DMS 273 treated with DMSO at 0.1 percent for 48 hours (cell line): ENCODE measurements at regions not wholly inside any gene's neighbourhood (a gene's known extent, or its start where the extent isn't known, plus 50 kb on each side); places are given as distances from the start of the nearest gene placed in this dataset.
A peak's percentile ranks its signal among the peaks of the same experiment; 100 is the strongest.

ENCODE experiments used
- DNase-seq: peaks from one replicate; lab custom pipeline; 2025; lab: John Stamatoyannopoulos, UW

DNA sequence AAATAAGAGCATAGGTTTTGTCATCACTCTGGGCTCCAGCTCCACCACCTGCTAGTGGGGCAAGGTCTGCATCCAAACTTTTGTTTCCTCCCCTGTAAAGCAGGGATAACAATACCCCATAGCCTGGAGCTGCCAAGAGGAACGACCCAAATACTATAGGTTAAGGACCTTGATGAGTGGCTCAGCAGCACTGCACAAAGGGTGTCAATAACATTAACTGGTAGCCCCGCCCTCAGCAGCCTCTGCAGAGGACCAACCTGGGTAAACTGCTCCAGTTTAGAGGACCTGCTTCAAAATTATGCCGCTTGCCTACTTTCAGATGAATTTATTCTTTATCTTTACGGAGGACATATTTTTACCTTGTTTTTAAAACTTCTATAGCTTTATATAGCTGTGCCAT lies 65.8 kb upstream of the RIOK3 start:
- DNase-seq = no peak

DNA sequence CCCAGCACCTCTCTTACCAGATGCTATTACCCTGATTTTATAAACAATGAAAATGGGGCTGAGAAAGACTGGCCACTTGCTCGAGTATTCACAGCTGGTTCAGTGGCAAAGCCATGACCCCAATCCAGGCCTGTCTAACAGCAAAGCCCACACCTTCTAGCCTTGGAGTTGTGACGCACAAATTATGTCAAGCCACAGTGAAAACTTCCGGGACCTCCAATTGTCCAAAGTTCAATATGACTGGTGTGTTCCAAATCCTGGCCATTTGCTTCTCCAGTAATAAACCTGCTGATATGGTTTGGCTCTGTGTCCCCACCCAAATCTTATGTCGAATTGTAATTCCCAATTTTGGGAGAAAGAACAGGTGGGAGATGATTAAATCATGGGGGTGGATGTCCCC lies 64.7 kb upstream of the RIOK3 start:
- DNase-seq = no peak

GRCh38 chr18:23391156-23391555 lies 61.9 kb upstream of the RIOK3 start:
- no peak for DNase-seq

DNA sequence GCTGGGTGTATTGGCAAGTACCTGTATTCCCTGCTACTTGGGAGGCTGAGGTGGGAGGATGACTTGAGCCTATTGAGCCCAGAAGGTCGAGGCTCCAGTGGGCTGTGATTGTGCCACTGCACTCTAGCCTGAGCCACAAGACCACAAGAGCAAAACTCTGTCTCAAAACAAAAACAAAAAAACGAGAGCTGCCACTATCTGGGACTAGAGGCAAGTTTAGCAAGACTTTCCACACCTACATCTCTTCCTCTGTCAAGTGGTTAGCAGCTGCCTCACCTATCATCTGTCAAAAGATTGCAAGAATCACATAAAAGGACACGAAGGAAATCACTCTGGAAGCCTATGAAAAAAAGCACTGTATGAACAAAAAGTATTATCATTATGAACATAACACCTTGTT lies 55.2 kb upstream of the RIOK3 start:
- no peak for DNase-seq

DNA sequence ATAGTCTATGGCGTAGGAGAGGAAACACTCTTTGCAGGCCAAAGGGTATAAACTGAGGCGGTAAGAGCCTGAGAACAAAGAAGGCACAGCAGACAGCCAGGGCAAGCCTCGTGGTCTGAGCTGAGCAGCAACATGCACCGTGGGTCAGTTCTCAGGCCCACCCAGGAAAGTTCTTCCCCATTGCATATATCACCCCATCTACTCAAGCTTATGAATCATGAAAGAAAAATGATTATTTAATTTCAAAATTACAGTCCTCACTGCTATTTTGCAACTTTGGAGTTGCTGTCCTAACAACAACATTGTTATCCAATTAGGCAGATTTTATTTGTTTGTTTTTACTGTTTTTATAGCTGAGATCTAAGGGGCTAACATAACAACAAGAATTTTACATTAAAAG lies 54.7 kb upstream of the RIOK3 start:
- DNase-seq = no peak

DNA sequence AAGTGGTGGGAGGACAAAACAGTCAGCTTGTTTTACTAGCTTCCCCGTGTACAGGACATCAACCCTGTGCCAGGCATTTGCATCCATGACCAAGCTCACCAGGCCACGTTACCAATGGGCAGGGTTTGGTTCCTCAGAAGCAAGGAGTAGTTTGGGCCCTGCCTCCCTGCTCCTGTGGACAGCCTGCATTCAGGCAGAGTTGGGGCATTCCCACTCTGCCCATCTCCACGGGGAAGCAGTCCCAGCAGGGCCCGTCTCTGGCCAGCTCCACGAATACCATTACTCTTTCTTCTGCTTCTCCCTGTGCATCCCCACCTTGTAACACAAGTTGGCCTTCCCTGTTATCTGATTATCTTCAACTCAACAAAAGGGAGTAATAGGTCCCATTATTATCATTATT lies 54.0 kb upstream of the RIOK3 start:
- no peak for DNase-seq

- no peak for DNase-seq
Measured at GRCh38 chr18:23400918-23401317, 52.2 kb upstream of the RIOK3 start.

- DNase-seq = peak; percentile 90
Measured at GRCh38 chr18:23401400-23402347, 51.4 kb upstream of the RIOK3 start.
